Astrocyte (in vitro differentiated cells and primary cell): ENCODE measurements at regions not wholly inside any gene's neighbourhood (a gene's known extent, or its start where the extent isn't known, plus 50 kb on each side); places are given as distances from the start of the nearest gene placed in this dataset.

ENCODE experiments used
- DNase-seq: peaks from one replicate; pipeline ENCODE4 v3.0.0-alpha.2; 2010; ENCODE audit warnings: low read depth
- FAIRE-seq: peaks from 2 replicates; lab custom pipeline; 2011; peaks lifted over from hg19 to GRCh38; lab: Jason Lieb, UNC
- H2AFZ ChIP-seq: 2 replicates; pipeline ENCODE4 v1.6.0; 2012; ENCODE audit warnings: low read depth, low read length, inconsistent platforms
- H3K27ac ChIP-seq: 2 replicates; pipeline ENCODE4 v1.5.1; 2011; ENCODE audit warnings: low read depth, low read length, inconsistent platforms
- H3K27me3 ChIP-seq: 2 replicates; pipeline ENCODE4 v1.6.0; 2011; ENCODE audit warnings: low read length, inconsistent platforms; ENCODE audit not compliant: insufficient read depth
- H3K36me3 ChIP-seq: 2 replicates; pipeline ENCODE4 v1.5.1; 2011; ENCODE audit warnings: low read length, inconsistent platforms; ENCODE audit not compliant: insufficient read depth
- H3K4me1 ChIP-seq: 2 replicates; pipeline ENCODE4 v1.5.1; 2011; ENCODE audit warnings: low read length, inconsistent platforms; ENCODE audit not compliant: insufficient read depth
- H3K4me2 ChIP-seq: 2 replicates; pipeline ENCODE4 v1.6.0; 2012; ENCODE audit warnings: low read length, inconsistent platforms
- H3K4me3 ChIP-seq: 2 replicates; pipeline ENCODE4 v1.5.1; 2011; ENCODE audit warnings: low read depth, mild to moderate bottlenecking, low read length, inconsistent platforms; ENCODE audit not compliant: insufficient read depth
- H3K79me2 ChIP-seq: 2 replicates; pipeline ENCODE4 v1.6.0; 2012; ENCODE audit warnings: mild to moderate bottlenecking, low read length, inconsistent platforms; ENCODE audit not compliant: insufficient read depth
- H3K9ac ChIP-seq: 2 replicates; pipeline ENCODE4 v1.6.0; 2012; ENCODE audit warnings: mild to moderate bottlenecking, low read length, inconsistent platforms
- H3K9me3 ChIP-seq: 2 replicates; pipeline ENCODE4 v1.5.1; 2012; ENCODE audit warnings: low read depth, mild to moderate bottlenecking, low read length, inconsistent platforms; ENCODE audit not compliant: insufficient read depth
- H4K20me1 ChIP-seq: 2 replicates; pipeline ENCODE4 v1.6.0; 2012; ENCODE audit warnings: low read length, inconsistent platforms; ENCODE audit not compliant: insufficient read depth
- H3K27ac Mint-ChIP-seq: one replicate; pipeline ENCODE4 v1.8.0; 2021; ENCODE audit warnings: mild to moderate bottlenecking, mixed read lengths; ENCODE audit not compliant: unreplicated experiment
- H3K27me3 Mint-ChIP-seq: one replicate; pipeline ENCODE4 v1.8.0; 2021; ENCODE audit warnings: low read depth, mixed read lengths; ENCODE audit not compliant: unreplicated experiment
- H3K36me3 Mint-ChIP-seq: one replicate; pipeline ENCODE4 v1.8.0; 2021; ENCODE audit warnings: low read depth, mixed read lengths; ENCODE audit not compliant: unreplicated experiment
- H3K4me1 Mint-ChIP-seq: one replicate; pipeline ENCODE4 v1.8.0; 2021; ENCODE audit warnings: low read depth, mixed read lengths; ENCODE audit not compliant: unreplicated experiment
- H3K4me3 Mint-ChIP-seq: one replicate; pipeline ENCODE4 v1.8.0; 2021; ENCODE audit warnings: mild to moderate bottlenecking, moderate library complexity, mixed read lengths; ENCODE audit not compliant: unreplicated experiment
- H3K9me3 Mint-ChIP-seq: one replicate; pipeline ENCODE4 v1.8.0; 2021; ENCODE audit warnings: mild to moderate bottlenecking, mixed read lengths; ENCODE audit not compliant: unreplicated experiment
- CTCF ChIP-seq: IDR thresholded peaks from 2 replicates; pipeline ENCODE4 v1.5.1; 2011; ENCODE audit warnings: low read depth, mild to moderate bottlenecking, inconsistent platforms, low read length, moderate library complexity; ENCODE audit not compliant: insufficient read depth
- EZH2 ChIP-seq: IDR thresholded peaks from 2 replicates; pipeline ENCODE4 v1.6.1; 2012; ENCODE audit warnings: mild to moderate bottlenecking, low read length, inconsistent platforms; ENCODE audit not compliant: insufficient read depth

- H3K27ac Mint-ChIP-seq, result peak overlapping the region; percentile 89
- Histone ChIP-seq H3K9me3 (no peaks in the 10 kb centered on the region), H2AFZ (no peak overlapping the region), H3K79me2 (no peaks in the 10 kb centered on the region), H3K4me3 (no peak overlapping the region), H3K9ac (no peak overlapping the region), H3K4me2 (no peak overlapping the region), H4K20me1 (no peaks in the 10 kb centered on the region), H3K27me3 (no peaks in the 10 kb centered on the region), H3K4me1 (peaks cover 11% of the 10 kb centered on the region), H3K27ac (no peak overlapping the region), H3K36me3 (no peaks in the 10 kb centered on the region)
- no peak for FAIRE-seq
- H3K4me3 Mint-ChIP-seq, result no peak overlapping the region
- H3K36me3 Mint-ChIP-seq, result no peaks in the 10 kb centered on the region
- H3K4me1 Mint-ChIP-seq, result peaks cover 41% of the 10 kb centered on the region
- H3K9me3 Mint-ChIP-seq, result peaks cover 4% of the 10 kb centered on the region
- TF ChIP-seq CTCF (no peak), EZH2 (no peak)
- no peak for DNase-seq
- H3K27me3 Mint-ChIP-seq, result no peaks in the 10 kb centered on the region
Observed at GRCh38 chr7:47664650-47665195, 82.8 kb upstream of the TNS3 start.

- Histone ChIP-seq H2AFZ (no peak overlapping the region), H3K79me2 (no peaks in the 10 kb centered on the region), H3K27ac (no peak overlapping the region), H3K9ac (no peak overlapping the region), H4K20me1 (no peaks in the 10 kb centered on the region), H3K27me3 (no peaks in the 10 kb centered on the region), H3K4me3 (no peak overlapping the region), H3K4me2 (no peak overlapping the region), H3K4me1 (peaks cover 5% of the 10 kb centered on the region), H3K9me3 (no peaks in the 10 kb centered on the region), H3K36me3 (no peaks in the 10 kb centered on the region)
- Mint-ChIP-seq H3K27me3 (peaks cover 3% of the 10 kb centered on the region), H3K4me3 (no peak overlapping the region), H3K9me3 (peaks cover 4% of the 10 kb centered on the region), H3K4me1 (peaks cover 39% of the 10 kb centered on the region), H3K27ac (no peak overlapping the region), H3K36me3 (peaks cover 2% of the 10 kb centered on the region)
- FAIRE-seq (no peak), DNase-seq (no peak)
- TF ChIP-seq EZH2 (no peak), CTCF (no peak)
Observed at GRCh38 chr7:47663851-47664250, 81.9 kb upstream of the TNS3 start.

- Histone ChIP-seq H4K20me1 (no peaks in the 10 kb centered on the region), H2AFZ (no peak overlapping the region), H3K79me2 (no peaks in the 10 kb centered on the region), H3K9me3 (no peaks in the 10 kb centered on the region), H3K36me3 (no peaks in the 10 kb centered on the region), H3K27ac (no peak overlapping the region), H3K4me3 (no peak overlapping the region), H3K4me1 (peaks cover 5% of the 10 kb centered on the region), H3K4me2 (no peak overlapping the region), H3K27me3 (no peaks in the 10 kb centered on the region), H3K9ac (no peak overlapping the region)
- Mint-ChIP-seq H3K4me3 (no peak overlapping the region), H3K9me3 (peaks cover 4% of the 10 kb centered on the region), H3K4me1 (peaks cover 37% of the 10 kb centered on the region), H3K36me3 (peaks cover 2% of the 10 kb centered on the region), H3K27me3 (peaks cover 5% of the 10 kb centered on the region), H3K27ac (no peak overlapping the region)
- no peak for DNase-seq
- TF ChIP-seq EZH2, result no peak
- TF ChIP-seq CTCF, result no peak
- FAIRE-seq, result no peak
Observed at GRCh38 chr7:47663213-47663612, 81.3 kb upstream of the TNS3 start.
